ENCODE measurements at regions not wholly inside any gene's neighbourhood (a gene's known extent, or its start where the extent isn't known, plus 50 kb on each side); places are given as distances from the start of the nearest gene placed in this dataset.
A peak's percentile ranks its signal among the peaks of the same experiment; 100 is the strongest.

DNA sequence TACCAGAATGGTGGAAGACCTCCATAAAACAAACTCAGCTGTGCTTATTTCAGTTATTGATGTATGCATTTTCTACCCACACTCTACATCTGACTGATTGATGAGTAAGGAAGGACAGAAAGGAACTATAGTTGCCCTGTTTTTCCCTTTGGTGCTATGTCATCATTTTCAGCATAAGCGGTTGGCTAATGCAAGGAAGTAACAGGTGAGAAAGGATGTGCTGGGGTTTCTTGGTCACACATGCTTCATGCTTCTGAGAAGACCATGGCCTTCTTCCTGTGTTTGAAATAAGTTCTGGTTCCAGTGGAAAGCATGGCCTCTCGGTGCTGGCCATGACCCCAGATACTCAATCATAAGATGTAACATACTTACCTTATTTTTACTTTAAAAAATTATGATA, 541.2 kb downstream of the PTPRU start:
- Histone ChIP-seq H3K9me3 (peaks cover 0 to 6% of the 10 kb centered on the region in 2 donors), H3K4me1 (no peaks in the 10 kb centered on the region), H3K36me3 (no peaks in the 10 kb centered on the region), H3K27me3 (no peaks in the 10 kb centered on the region), H3K4me3 (no peak overlapping the region), H3K27ac (no peak overlapping the region)
- TF ChIP-seq, protein P1, sequence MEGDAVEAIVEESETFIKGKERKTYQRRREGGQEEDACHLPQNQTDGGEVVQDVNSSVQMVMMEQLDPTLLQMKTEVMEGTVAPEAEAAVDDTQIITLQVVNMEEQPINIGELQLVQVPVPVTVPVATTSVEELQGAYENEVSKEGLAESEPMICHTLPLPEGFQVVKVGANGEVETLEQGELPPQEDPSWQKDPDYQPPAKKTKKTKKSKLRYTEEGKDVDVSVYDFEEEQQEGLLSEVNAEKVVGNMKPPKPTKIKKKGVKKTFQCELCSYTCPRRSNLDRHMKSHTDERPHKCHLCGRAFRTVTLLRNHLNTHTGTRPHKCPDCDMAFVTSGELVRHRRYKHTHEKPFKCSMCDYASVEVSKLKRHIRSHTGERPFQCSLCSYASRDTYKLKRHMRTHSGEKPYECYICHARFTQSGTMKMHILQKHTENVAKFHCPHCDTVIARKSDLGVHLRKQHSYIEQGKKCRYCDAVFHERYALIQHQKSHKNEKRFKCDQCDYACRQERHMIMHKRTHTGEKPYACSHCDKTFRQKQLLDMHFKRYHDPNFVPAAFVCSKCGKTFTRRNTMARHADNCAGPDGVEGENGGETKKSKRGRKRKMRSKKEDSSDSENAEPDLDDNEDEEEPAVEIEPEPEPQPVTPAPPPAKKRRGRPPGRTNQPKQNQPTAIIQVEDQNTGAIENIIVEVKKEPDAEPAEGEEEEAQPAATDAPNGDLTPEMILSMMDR (IDR thresholded peaks at IDR 0.05) = no peak
- TF ChIP-seq POLR2AphosphoS5 (IDR thresholded peaks at IDR 0.05) (no peak), POLR2A (IDR thresholded peaks at IDR 0.05) (no peak)
- no peak for DNase-seq (ENCODE audit: low spot score in 2 of 2)
- intact Hi-C loops (cut with DNase I; ENCODE audit: low total_unique reads) = no loop called here

GRCh38 chr1:29774355-29774754, 538.0 kb downstream of the PTPRU start:
- Histone ChIP-seq H3K27ac (no peak overlapping the region), H3K27me3 (no peaks in the 10 kb centered on the region), H3K36me3 (no peaks in the 10 kb centered on the region), H3K4me3 (no peak overlapping the region), H3K4me1 (no peaks in the 10 kb centered on the region), H3K9me3 (peaks cover 0 to 6% of the 10 kb centered on the region in 2 donors)
- intact Hi-C loops (cut with DNase I; ENCODE audit: low total_unique reads) = no loop called here
- no peak for DNase-seq (ENCODE audit: low spot score in 2 of 2)
- TF ChIP-seq POLR2A (IDR thresholded peaks at IDR 0.05) (no peak), POLR2AphosphoS5 (IDR thresholded peaks at IDR 0.05) (no peak)
- TF ChIP-seq, protein P1 (IDR thresholded peaks at IDR 0.05) = no peak

DNA sequence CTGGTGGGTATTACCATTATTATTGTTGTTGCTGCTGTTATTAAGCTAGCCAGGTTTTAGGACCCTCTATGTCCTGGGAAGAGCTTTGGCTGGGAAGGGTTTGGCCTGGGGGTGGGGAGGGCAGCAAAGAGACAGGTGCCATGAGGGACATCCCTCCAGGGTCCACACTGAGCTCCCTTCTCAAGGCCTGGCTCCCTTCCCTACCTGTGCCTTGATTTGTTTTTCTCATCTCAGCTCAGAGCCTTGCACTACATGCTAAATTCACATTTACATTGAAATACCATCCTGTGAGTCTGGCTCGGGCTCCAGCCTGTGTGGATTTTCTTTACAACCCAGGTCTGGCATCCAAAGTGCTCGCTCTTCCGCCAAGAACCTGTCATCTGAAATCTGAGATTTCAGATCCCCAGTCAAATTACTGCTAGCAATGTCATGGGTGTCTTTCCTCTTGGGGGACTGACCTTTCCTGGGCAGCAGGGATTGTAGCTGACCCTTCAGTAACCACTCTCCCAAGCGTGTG, 536.3 kb downstream of the PTPRU start:
- H3K4me1 ChIP-seq = no peaks in the 10 kb centered on the region
- H3K9me3 ChIP-seq = peaks cover 0 to 6% of the 10 kb centered on the region in 2 donors
- no peak for DNase-seq (ENCODE audit: low spot score in 2 of 2)
- intact Hi-C loops (cut with DNase I; ENCODE audit: low total_unique reads) = no loop called here
- no peaks in the 10 kb centered on the region for H3K36me3 ChIP-seq
- H3K27ac ChIP-seq = no peak overlapping the region
- H3K27me3 ChIP-seq = peaks cover 0 to under 1% of the 10 kb centered on the region in 2 donors
- H3K4me3 ChIP-seq = no peak overlapping the region
- TF ChIP-seq POLR2A (IDR thresholded peaks at IDR 0.05) (no peak), POLR2AphosphoS5 (IDR thresholded peaks at IDR 0.05) (no peak)
- TF ChIP-seq, protein P1 (IDR thresholded peaks at IDR 0.05) = no peak

GRCh38 chr1:29767769-29768425, 531.6 kb downstream of the PTPRU start:
- H3K9me3 ChIP-seq = peaks cover 0 to 12% of the 10 kb centered on the region in 2 donors
- intact Hi-C loops (cut with DNase I; ENCODE audit: low total_unique reads) = no loop called here
- no peak for TF ChIP-seq POLR2AphosphoS5 (IDR thresholded peaks at IDR 0.05)
- TF ChIP-seq POLR2A (IDR thresholded peaks at IDR 0.05) = no peak
- TF ChIP-seq, protein P1 (IDR thresholded peaks at IDR 0.05) = no peak
- no peak for DNase-seq (ENCODE audit: low spot score in 2 of 2)
- H3K27ac ChIP-seq = no peak overlapping the region
- H3K4me3 ChIP-seq = no peak overlapping the region
- no peaks in the 10 kb centered on the region for H3K4me1 ChIP-seq
- no peaks in the 10 kb centered on the region for H3K36me3 ChIP-seq
- H3K27me3 ChIP-seq = peaks cover 0 to 13% of the 10 kb centered on the region in 2 donors

DNA sequence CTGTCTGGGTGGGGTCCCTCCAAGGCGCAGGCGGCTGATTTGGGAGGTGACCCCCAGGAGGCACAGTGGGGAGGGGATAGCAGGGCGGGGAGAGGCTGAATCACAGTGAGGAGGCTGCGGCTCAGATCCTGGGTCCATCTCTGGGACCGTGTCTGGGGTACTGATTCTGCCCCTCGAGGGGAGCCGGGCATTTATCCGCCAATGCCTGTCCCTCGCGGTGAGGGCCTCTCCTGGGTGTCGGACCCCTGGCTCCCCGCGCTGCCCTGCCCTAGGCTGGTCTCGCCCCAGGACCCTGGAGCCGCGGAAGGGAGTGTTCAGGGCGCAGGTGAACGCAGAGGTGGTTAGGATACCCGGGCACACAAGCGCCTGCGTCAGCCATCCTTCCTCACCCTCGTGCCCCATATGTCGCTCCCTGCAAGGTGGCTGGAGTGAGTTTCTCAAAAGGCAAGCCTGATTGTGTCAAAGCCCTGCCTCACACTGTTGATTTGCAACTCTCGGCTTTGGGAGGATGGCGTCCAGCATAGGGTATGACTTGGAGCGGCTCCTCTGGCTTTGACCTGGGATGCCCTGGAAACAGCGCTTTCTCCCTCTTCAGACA, 530.9 kb downstream of the PTPRU start:
- no peaks in the 10 kb centered on the region for H3K36me3 ChIP-seq
- peak in 1 of 2 donors; percentile 9 for DNase-seq (ENCODE audit: low spot score in 2 of 2)
- TF ChIP-seq, protein P1 (IDR thresholded peaks at IDR 0.05) = no peak
- TF ChIP-seq POLR2A (IDR thresholded peaks at IDR 0.05) (no peak), POLR2AphosphoS5 (IDR thresholded peaks at IDR 0.05) (no peak)
- H3K27me3 ChIP-seq = peaks cover 0 to 13% of the 10 kb centered on the region in 2 donors
- H3K27ac ChIP-seq = no peak overlapping the region
- H3K9me3 ChIP-seq = peaks cover 0 to 12% of the 10 kb centered on the region in 2 donors
- H3K4me1 ChIP-seq = no peaks in the 10 kb centered on the region
- intact Hi-C loops (cut with DNase I; ENCODE audit: low total_unique reads) = no loop called here
- no peak overlapping the region for H3K4me3 ChIP-seq
